ENCODE measurements at regions not wholly inside any gene's neighbourhood (a gene's known extent, or its start where the extent isn't known, plus 50 kb on each side); places are given as distances from the start of the nearest gene placed in this dataset.

- H3K4me3 ChIP-seq (ENCODE audit: low read depth, low read length), result no peak overlapping the region
- no peak for DNase-seq (ENCODE audit: low read depth)
- no peak for TF ChIP-seq CTCF (IDR thresholded peaks at IDR 0.05; ENCODE audit: low read depth, low read length, missing control alignments)
- in situ Hi-C loops (cut with HindIII; ENCODE audit: low sequenced_read_pairs), result no loop called here
Observed at GRCh38 chr1:50264590-50264989, 155.9 kb downstream of the ELAVL4 start.

- in situ Hi-C loops (cut with HindIII; ENCODE audit: low sequenced_read_pairs), result no loop called here
- no peak overlapping the region for H3K4me3 ChIP-seq (ENCODE audit: low read depth, low read length)
- TF ChIP-seq CTCF (IDR thresholded peaks at IDR 0.05; ENCODE audit: low read depth, low read length, missing control alignments), result no peak
- no peak for DNase-seq (ENCODE audit: low read depth)
Observed at GRCh38 chr1:50262436-50262835, 153.7 kb downstream of the ELAVL4 start.

GRCh38 chr1:50261951-50262350 is 153.2 kb downstream of the ELAVL4 start:
- in situ Hi-C loops (cut with HindIII; ENCODE audit: low sequenced_read_pairs), result no loop called here
- no peak overlapping the region for H3K4me3 ChIP-seq (ENCODE audit: low read depth, low read length)
- TF ChIP-seq CTCF (IDR thresholded peaks at IDR 0.05; ENCODE audit: low read depth, low read length, missing control alignments), result no peak
- no peak for DNase-seq (ENCODE audit: low read depth)

- in situ Hi-C loops (cut with HindIII; ENCODE audit: low sequenced_read_pairs), result no loop called here
Observed at GRCh38 chr1:50257940-50258685, 149.4 kb downstream of the ELAVL4 start.

GRCh38 chr1:50257029-50257428 is 148.3 kb downstream of the ELAVL4 start:
- no peak overlapping the region for H3K4me3 ChIP-seq (ENCODE audit: low read depth, low read length)
- no peak for TF ChIP-seq CTCF (IDR thresholded peaks at IDR 0.05; ENCODE audit: low read depth, low read length, missing control alignments)
- DNase-seq (ENCODE audit: low read depth), result no peak
- in situ Hi-C loops (cut with HindIII; ENCODE audit: low sequenced_read_pairs), result no loop called here

More at GRCh38 chr1:50257940-50258685, 149.4 kb downstream of the ELAVL4 start:
- no peak for TF ChIP-seq CTCF (IDR thresholded peaks at IDR 0.05; ENCODE audit: low read depth, low read length, missing control alignments)
- H3K4me3 ChIP-seq (ENCODE audit: low read depth, low read length), result no peak overlapping the region
- DNase-seq (ENCODE audit: low read depth), result no peak
